ENCODE measurements at regions not wholly inside any gene's neighbourhood (a gene's known extent, or its start where the extent isn't known, plus 50 kb on each side); places are given as distances from the start of the nearest gene placed in this dataset.
"Not testable (repeated sequence)": the region's sequence is repeated elsewhere in the genome, so short reads cannot be mapped to it uniquely, and the experiment has no call there.

DNA sequence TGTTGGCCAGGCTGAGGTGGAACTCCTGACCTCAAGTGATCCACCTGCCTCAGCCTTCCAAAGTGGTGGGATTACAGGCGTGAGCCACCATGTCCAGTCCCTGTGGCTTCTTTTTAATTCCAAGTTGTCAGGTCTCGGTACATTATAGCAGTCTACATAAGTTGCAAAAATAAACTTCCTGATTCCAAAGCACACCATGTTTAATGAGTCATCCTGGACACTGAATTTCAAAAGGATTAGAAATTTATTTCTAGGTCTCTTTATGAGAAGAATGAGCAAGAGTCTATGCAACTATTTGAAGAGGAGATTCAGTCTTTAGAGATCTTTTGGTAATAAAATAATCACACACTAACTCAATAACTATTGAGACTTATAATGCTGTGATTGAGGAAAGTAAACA lies 63.9 kb upstream of the MCHR2 start (continued):
- TF ChIP-seq CREM (IDR thresholded peaks at IDR 0.05; ENCODE audit: low read depth) = no peak
- TF ChIP-seq IRF4 (IDR thresholded peaks at IDR 0.05; ENCODE audit: low read depth, low read length) = no peak
- TF ChIP-seq CHD2 (IDR thresholded peaks at IDR 0.05; ENCODE audit: borderline replicate concordance, low read depth, low read length) = no peak
- TF ChIP-seq, protein P1, sequence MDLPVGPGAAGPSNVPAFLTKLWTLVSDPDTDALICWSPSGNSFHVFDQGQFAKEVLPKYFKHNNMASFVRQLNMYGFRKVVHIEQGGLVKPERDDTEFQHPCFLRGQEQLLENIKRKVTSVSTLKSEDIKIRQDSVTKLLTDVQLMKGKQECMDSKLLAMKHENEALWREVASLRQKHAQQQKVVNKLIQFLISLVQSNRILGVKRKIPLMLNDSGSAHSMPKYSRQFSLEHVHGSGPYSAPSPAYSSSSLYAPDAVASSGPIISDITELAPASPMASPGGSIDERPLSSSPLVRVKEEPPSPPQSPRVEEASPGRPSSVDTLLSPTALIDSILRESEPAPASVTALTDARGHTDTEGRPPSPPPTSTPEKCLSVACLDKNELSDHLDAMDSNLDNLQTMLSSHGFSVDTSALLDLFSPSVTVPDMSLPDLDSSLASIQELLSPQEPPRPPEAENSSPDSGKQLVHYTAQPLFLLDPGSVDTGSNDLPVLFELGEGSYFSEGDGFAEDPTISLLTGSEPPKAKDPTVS (IDR thresholded peaks at IDR 0.05; ENCODE audit: low read depth, low read length) = no peak

DNA sequence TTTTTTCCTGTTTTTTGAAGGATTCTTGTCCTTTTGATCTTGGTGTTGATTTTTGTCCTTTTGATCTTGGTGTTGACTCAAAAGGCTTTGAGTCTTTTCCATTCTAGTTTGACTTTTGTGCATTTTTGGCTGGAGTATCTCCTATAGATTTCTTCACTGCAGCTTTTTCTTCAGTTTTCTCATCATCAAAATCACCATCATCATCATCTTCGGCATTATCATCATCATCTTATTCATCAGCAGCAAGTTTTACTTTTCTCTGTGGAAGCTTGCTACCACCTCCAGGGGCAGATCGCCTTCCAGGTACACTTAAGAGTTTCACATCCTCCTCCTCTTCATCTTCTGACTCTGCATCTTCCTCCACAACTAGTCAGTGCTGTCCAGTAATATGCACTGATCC lies 56.5 kb upstream of the MCHR2 start:
- FAIRE-seq = no peak
- ChIA-PET POLR2A (no interaction called here), RAD21 (ENCODE audit: unreplicated experiment) (no interaction called here), CTCF (no interaction called here), SMC1A (ENCODE audit: uncharacterized antibody, unreplicated experiment) (no interaction called here)
- H3K36me3 ChIP-seq (ENCODE audit: control insufficient read depth in 2 of 2, insufficient read depth in 2 of 2, low read length in 1 of 2) = no peaks in the 10 kb centered on the region
- H3K9ac ChIP-seq (ENCODE audit: control insufficient read depth, insufficient read depth, low read length) = no peak overlapping the region
- no peaks in the 10 kb centered on the region for H3K27me3 ChIP-seq (replicated peaks in 1 of 2; ENCODE audit: control insufficient read depth in 2 of 2, insufficient read depth in 2 of 2, low read length in 1 of 2)
- H3K4me1 ChIP-seq (ENCODE audit: control insufficient read depth, insufficient read depth, low read length) = no peaks in the 10 kb centered on the region
- no TSS peak for BruUV-seq (replicated peaks)
- H2AFZ ChIP-seq (ENCODE audit: control insufficient read depth, low read depth, low read length) = no peak overlapping the region
- no peak for ATAC-seq
- WGBS (ENCODE audit: insufficient coverage, insufficient replicate concordance, low lambda C conversion rate, missing lambda C conversion rate) = 13% methylated on average over 2 of the region's 2 CpGs
- no peak overlapping the region for H3K4me2 ChIP-seq (ENCODE audit: control insufficient read depth, insufficient read depth)
- in situ Hi-C loops (cut with MboI) (no loop called here), intact Hi-C loops (cut with micrococcal nuclease; ENCODE audit: unreplicated experiment) (no loop called here)
- no peak overlapping the region for H3K27ac ChIP-seq (ENCODE audit: control insufficient read depth, insufficient read depth)
- no peak for TF ChIP-seq HCFC1 (IDR thresholded peaks at IDR 0.05; ENCODE audit: low read length)
- no peaks in the 10 kb centered on the region for H4K20me1 ChIP-seq (ENCODE audit: control insufficient read depth, insufficient read depth)
- H3K79me2 ChIP-seq (ENCODE audit: control insufficient read depth, insufficient read depth, low read length) = no peaks in the 10 kb centered on the region
- DNase-seq (ENCODE audit: low read depth, low spot score) = no peak
- H3K9me3 ChIP-seq (replicated peaks; ENCODE audit: control insufficient read depth, insufficient read depth, low read length) = no peaks in the 10 kb centered on the region
- no peak overlapping the region for H3K4me3 ChIP-seq

DNA sequence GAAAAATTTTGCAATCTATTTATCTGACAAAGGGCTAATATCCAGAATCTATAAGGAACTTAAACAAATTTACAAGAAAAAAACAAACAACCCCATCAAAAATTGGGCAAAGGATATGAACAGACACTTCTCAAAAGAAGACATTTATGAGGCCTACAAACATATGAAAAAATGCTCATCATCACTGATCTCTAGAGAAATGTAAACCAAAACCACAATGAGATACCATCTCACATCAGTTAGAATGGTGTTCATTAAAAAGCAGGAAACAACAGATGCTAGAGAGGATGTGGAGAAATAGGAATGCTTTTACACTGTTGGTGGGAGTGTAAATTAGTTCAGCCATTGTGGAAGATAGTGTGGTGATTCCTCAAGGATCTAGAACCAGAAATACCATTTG lies 49.9 kb upstream of the MCHR2 start:
- CTCF ChIA-PET = not testable (repeated sequence)

More for the DNA sequence above, 49.9 kb upstream of the MCHR2 start:
- POLR2A ChIA-PET; H3K27ac ChIP-seq (ENCODE audit: control insufficient read depth, insufficient read depth); RAD21 ChIA-PET (ENCODE audit: unreplicated experiment); intact Hi-C loops (cut with micrococcal nuclease; ENCODE audit: unreplicated experiment); H2AFZ ChIP-seq (ENCODE audit: control insufficient read depth, low read depth, low read length); H3K9ac ChIP-seq (ENCODE audit: control insufficient read depth, insufficient read depth, low read length); H3K4me2 ChIP-seq (ENCODE audit: control insufficient read depth, insufficient read depth); DNase-seq (ENCODE audit: low read depth, low spot score); ATAC-seq; H3K4me3 ChIP-seq; H3K4me1 ChIP-seq (ENCODE audit: control insufficient read depth, insufficient read depth, low read length); in situ Hi-C loops (cut with MboI); FAIRE-seq; H3K9me3 ChIP-seq (replicated peaks; ENCODE audit: control insufficient read depth, insufficient read depth, low read length); H3K36me3 ChIP-seq (ENCODE audit: control insufficient read depth in 2 of 2, insufficient read depth in 2 of 2, low read length in 1 of 2); BruUV-seq (replicated peaks); H3K27me3 ChIP-seq (replicated peaks in 1 of 2; ENCODE audit: control insufficient read depth in 2 of 2, insufficient read depth in 2 of 2, low read length in 1 of 2); SMC1A ChIA-PET (ENCODE audit: uncharacterized antibody, unreplicated experiment); H4K20me1 ChIP-seq (ENCODE audit: control insufficient read depth, insufficient read depth); H3K79me2 ChIP-seq (ENCODE audit: control insufficient read depth, insufficient read depth, low read length): not testable (repeated sequence)

All from GM12878 (cell line).